Epithelial cell of prostate (primary cell): ENCODE measurements at regions not wholly inside any gene's neighbourhood (a gene's known extent, or its start where the extent isn't known, plus 50 kb on each side); places are given as distances from the start of the nearest gene placed in this dataset.

ENCODE experiments used
- DNase-seq: peaks from one replicate; pipeline ENCODE4 v3.0.0-alpha.2; 2011; ENCODE audit warnings: low read depth, low spot score
- H3K27ac ChIP-seq: fragments of 450-650 bp; 2 replicates; pipeline ENCODE4 v1.5.1; 2017; ENCODE audit warnings: mild to moderate bottlenecking

GRCh38 chr5:161235569-161235968 is 311.0 kb downstream of the GABRB2 start:
- H3K27ac ChIP-seq = no peak overlapping the region
- no peak for DNase-seq

- H3K27ac ChIP-seq = no peak overlapping the region
- DNase-seq = no peak
Measured at GRCh38 chr5:161233553-161233952, 313.0 kb downstream of the GABRB2 start.

GRCh38 chr5:161230221-161230620 is 316.3 kb downstream of the GABRB2 start:
- DNase-seq = peak; percentile 14
- no peak overlapping the region for H3K27ac ChIP-seq

- no peak overlapping the region for H3K27ac ChIP-seq
Measured at GRCh38 chr5:161219816-161220215, 326.7 kb downstream of the GABRB2 start.

GRCh38 chr5:161216877-161217276 is 329.6 kb downstream of the GABRB2 start:
- no peak for DNase-seq

More at GRCh38 chr5:161219816-161220215, 326.7 kb downstream of the GABRB2 start:
- no peak for DNase-seq

GRCh38 chr5:161212123-161212712 is 334.3 kb downstream of the GABRB2 start:
- DNase-seq = no peak
- H3K27ac ChIP-seq = no peak overlapping the region

More at GRCh38 chr5:161216877-161217276, 329.6 kb downstream of the GABRB2 start:
- no peak overlapping the region for H3K27ac ChIP-seq

- no peak overlapping the region for H3K27ac ChIP-seq
- no peak for DNase-seq
Measured at GRCh38 chr5:161201558-161201957, 345.0 kb downstream of the GABRB2 start.

GRCh38 chr5:161190778-161191177 is 338.8 kb upstream of the ATP10B start:
- H3K27ac ChIP-seq = no peak overlapping the region
- no peak for DNase-seq

GRCh38 chr5:161190086-161190485 is 338.1 kb upstream of the ATP10B start:
- DNase-seq = no peak
- H3K27ac ChIP-seq = no peak overlapping the region

GRCh38 chr5:161189452-161189851 is 337.4 kb upstream of the ATP10B start:
- no peak overlapping the region for H3K27ac ChIP-seq
- no peak for DNase-seq

- H3K27ac ChIP-seq = no peak overlapping the region
- no peak for DNase-seq
Measured at GRCh38 chr5:161183559-161183958, 331.5 kb upstream of the ATP10B start.

- H3K27ac ChIP-seq = no peak overlapping the region
- no peak for DNase-seq
Measured at GRCh38 chr5:161176221-161176620, 324.2 kb upstream of the ATP10B start.

- no peak for DNase-seq
- H3K27ac ChIP-seq = no peak overlapping the region
Measured at GRCh38 chr5:161169776-161170175, 317.8 kb upstream of the ATP10B start.

GRCh38 chr5:161167016-161167767 is 315.2 kb upstream of the ATP10B start:
- no peak overlapping the region for H3K27ac ChIP-seq
- no peak for DNase-seq

GRCh38 chr5:161165998-161166660 is 314.1 kb upstream of the ATP10B start:
- no peak overlapping the region for H3K27ac ChIP-seq
- DNase-seq = no peak

GRCh38 chr5:161157925-161158324 is 305.9 kb upstream of the ATP10B start:
- no peak overlapping the region for H3K27ac ChIP-seq
- no peak for DNase-seq

GRCh38 chr5:161155451-161155850 is 303.4 kb upstream of the ATP10B start:
- no peak for DNase-seq
- H3K27ac ChIP-seq = no peak overlapping the region

- DNase-seq = no peak
- H3K27ac ChIP-seq = no peak overlapping the region
Measured at GRCh38 chr5:161152415-161152940, 300.5 kb upstream of the ATP10B start.

- no peak for DNase-seq
- H3K27ac ChIP-seq = no peak overlapping the region
Measured at GRCh38 chr5:161150441-161150988, 298.5 kb upstream of the ATP10B start.

- no peak overlapping the region for H3K27ac ChIP-seq
- no peak for DNase-seq
Measured at GRCh38 chr5:161149078-161149477, 297.1 kb upstream of the ATP10B start.
